Activated gamma-delta T cell treated with anti-CD3 and anti-CD28 coated beads, Interleukin-2, amount 50 U/mL, for 16 hours (primary cell): ENCODE measurements at regions not wholly inside any gene's neighbourhood (a gene's known extent, or its start where the extent isn't known, plus 50 kb on each side); places are given as distances from the start of the nearest gene placed in this dataset.

Experiments
- DNase-seq: peaks from one replicate; pipeline ENCODE4 v3.0.0-alpha.2; 2020; ENCODE audit warnings: low read depth

- DNase-seq, result no peak
These were observed 368.5 kb upstream of the TRIB2 start for GRCh38 chr2:12348216-12348615.

DNA sequence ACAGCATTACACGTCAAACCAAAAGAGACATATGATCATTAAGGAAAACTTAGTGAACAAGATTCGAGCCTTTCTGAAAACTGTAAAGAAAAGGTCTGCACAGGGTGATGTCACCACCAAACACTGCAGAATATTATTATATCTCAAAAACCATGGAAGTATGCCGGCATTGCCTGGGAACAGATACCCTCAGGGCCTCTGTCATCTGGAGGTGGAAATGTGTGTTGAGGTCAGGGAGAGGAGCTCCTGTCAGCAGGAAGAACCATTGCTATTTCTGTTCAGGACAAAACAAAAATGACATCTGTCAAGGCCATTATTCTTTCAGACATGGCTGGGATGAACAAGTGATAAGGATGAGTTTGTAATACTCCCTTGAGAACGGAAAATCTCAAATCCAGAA lies 365.9 kb upstream of the TRIB2 start:
- DNase-seq, result no peak

- no peak for DNase-seq
These were observed 363.8 kb upstream of the TRIB2 start for GRCh38 chr2:12352889-12353288.

DNA sequence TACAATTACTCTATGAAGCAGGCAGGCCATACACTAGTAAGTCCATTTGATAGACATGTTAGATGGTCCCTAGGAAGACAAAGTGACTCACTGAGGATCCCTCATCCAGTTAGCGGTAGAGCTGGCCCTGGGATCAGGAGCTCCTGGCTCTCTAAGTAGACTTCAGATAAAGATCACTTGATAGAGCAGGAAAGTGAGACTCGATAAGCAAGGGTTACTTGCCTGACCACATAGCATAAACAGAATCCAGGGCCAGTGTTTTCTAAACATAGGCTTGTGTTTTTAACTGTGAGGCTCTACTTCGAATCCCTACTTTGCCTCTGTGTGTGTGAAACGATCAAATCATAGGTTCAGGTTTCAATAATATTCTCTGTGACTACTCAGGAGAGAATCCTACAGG lies 355.2 kb upstream of the TRIB2 start:
- no peak for DNase-seq

GRCh38 chr2:12363138-12363537 lies 353.6 kb upstream of the TRIB2 start:
- DNase-seq, result no peak

- DNase-seq, result no peak
These were observed 353.2 kb upstream of the TRIB2 start for GRCh38 chr2:12363569-12363968.

DNA sequence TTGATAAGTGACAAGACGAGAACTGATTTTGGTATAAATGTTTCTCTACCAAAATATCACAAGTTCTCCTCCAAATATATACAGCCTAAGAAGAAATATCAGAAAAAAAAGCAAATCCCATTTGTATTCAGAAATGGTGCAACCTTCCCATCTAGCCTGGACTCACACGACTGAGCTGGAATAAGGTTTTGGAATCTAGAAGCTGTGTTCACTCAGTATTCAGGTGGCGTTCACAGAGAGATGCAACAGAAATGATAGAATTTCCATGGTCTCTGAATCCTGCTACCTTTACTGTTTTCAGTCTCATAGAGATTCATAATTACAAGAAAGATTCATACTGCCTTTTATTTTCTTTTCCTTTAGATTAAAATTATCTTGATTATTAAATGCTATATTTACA lies 347.2 kb upstream of the TRIB2 start:
- no peak for DNase-seq

- no peak for DNase-seq
These were observed 340.7 kb upstream of the TRIB2 start for GRCh38 chr2:12376025-12376424.

DNA sequence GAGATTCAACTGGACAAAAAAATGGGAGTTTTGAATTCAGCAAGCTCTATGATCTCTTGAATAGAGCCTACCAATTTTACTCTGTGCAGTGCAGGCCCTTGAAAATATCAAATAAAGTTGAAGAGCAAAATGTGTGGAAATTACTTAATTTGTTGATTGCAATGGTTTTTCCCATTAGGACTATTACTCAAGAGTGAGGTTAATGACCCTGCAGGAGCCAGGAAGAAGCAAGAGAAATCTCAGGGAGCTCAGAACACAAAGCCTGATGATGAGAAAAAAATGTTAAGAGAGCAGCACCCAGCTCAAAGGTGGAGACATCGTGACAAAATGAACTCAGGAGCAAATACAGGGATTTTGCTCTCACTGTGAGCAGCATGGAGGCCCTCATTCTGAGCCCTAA lies 337.6 kb upstream of the TRIB2 start:
- no peak for DNase-seq

- DNase-seq, result no peak
These were observed 335.0 kb upstream of the TRIB2 start for GRCh38 chr2:12381543-12382325.

GRCh38 chr2:12382366-12382765 lies 334.4 kb upstream of the TRIB2 start:
- DNase-seq, result no peak

GRCh38 chr2:12389344-12390045 lies 327.2 kb upstream of the TRIB2 start:
- DNase-seq, result no peak

GRCh38 chr2:12391116-12391515 lies 325.6 kb upstream of the TRIB2 start:
- DNase-seq, result no peak

DNA sequence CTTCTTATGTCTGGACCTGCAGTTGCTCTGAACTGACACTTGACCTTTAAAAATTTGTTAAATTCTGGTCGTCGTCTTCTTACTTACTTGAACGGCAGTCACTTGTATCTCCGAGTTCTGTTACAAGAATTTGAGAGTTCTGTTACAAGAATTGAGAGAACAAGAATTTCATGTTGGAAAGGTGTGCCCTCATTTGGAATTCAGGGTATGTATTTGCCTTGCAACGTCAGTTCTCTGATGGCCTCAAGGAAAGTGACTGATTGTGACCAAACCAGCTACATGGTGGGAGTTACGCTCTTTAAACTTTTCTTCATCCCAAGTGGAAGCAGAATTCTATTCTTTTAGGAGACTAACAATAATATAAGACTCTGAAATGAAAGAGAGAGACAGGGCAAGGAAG lies 320.0 kb upstream of the TRIB2 start:
- DNase-seq, result no peak

- DNase-seq, result no peak
These were observed 318.9 kb upstream of the TRIB2 start for GRCh38 chr2:12397854-12398253.

GRCh38 chr2:12399240-12399639 lies 317.5 kb upstream of the TRIB2 start:
- no peak for DNase-seq

- no peak for DNase-seq
These were observed 316.2 kb upstream of the TRIB2 start for GRCh38 chr2:12400543-12400942.

GRCh38 chr2:12402440-12403139 lies 314.1 kb upstream of the TRIB2 start:
- no peak for DNase-seq

DNA sequence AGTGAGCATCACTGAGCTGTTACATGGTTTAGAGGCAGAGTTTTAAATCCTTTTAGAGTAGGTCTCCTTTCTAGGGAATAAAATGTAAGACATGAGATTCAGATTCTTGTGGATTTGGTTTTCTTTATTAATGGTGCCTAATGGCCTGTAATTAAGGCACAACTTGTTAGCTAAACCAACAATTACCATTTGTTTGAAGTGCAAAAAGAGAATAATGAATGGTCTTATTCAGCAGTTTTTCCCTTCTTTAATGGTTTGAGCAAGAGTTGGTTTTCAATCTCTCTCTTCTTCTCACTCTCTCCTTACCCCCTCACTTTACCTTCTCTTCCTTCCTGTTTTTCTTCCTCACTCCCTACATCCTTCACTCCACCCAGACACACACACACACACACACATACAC lies 312.2 kb upstream of the TRIB2 start:
- no peak for DNase-seq

- DNase-seq, result no peak
These were observed 309.6 kb upstream of the TRIB2 start for GRCh38 chr2:12407160-12407559.

DNA sequence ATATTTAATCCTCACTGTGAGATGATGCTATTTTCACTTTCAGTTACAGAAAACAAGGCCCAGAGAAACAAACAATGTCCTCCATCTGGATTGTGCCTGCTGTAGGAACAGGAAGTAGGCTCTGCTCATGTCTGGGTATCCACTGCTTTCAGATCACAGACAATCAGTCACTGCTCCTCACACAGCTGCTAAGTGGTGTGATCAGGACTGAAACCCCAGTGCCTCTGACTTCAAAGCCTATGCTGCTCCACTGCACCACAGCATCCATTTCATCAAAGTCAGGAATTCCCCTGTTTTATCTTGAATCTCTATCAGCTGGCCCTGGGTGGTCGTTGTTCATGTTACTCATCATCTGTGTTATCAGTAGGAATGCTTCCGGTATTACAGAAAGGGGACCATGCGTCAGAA lies 303.8 kb upstream of the TRIB2 start:
- no peak for DNase-seq

DNA sequence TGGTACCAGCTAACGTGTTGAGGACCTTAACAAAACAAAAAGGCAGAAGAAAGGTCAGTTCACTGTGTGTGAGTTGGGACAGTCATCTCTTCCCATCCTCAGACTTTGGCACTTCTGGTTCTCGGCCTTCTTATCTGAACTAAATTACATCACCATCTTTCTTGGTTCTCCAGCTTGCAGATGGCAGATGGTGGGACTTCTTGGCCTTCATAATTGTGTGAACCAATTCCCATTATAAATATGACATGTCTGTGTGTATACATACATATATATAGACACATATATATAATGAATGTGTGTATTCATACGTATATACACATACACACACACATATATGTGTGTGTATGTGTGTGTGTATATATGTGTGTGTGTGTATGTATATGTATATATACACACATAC lies 301.2 kb upstream of the TRIB2 start:
- DNase-seq, result no peak

GRCh38 chr2:12416600-12416999 lies 300.1 kb upstream of the TRIB2 start:
- DNase-seq, result peak; percentile 22
